Activated T-cell treated with anti-CD3 and anti-CD28 coated beads, Interleukin-2, amount 50 U/mL, for 48 hours (primary cell): ENCODE measurements at regions not wholly inside any gene's neighbourhood (a gene's known extent, or its start where the extent isn't known, plus 50 kb on each side); places are given as distances from the start of the nearest gene placed in this dataset.

Experiments
- DNase-seq, 2 experiments: peaks; one replicate each; pipeline ENCODE4 v3.0.0-alpha.2; 2020

GRCh38 chr15:91523596-91523995 lies 329.9 kb upstream of the SLCO3A1 start:
- DNase-seq, result no peak

- DNase-seq, result no peak
These were observed 329.0 kb upstream of the SLCO3A1 start for GRCh38 chr15:91524534-91524933.

GRCh38 chr15:91525751-91526150 lies 327.8 kb upstream of the SLCO3A1 start:
- no peak for DNase-seq

- no peak for DNase-seq
These were observed 327.1 kb upstream of the SLCO3A1 start for GRCh38 chr15:91526424-91526823.

- no peak for DNase-seq
These were observed 324.7 kb upstream of the SLCO3A1 start for GRCh38 chr15:91528801-91529200.

GRCh38 chr15:91529534-91529933 lies 324.0 kb upstream of the SLCO3A1 start:
- DNase-seq, result no peak

- DNase-seq, result no peak
These were observed 323.2 kb upstream of the SLCO3A1 start for GRCh38 chr15:91530279-91530678.

- DNase-seq, result no peak
These were observed 322.4 kb upstream of the SLCO3A1 start for GRCh38 chr15:91530956-91531582.

GRCh38 chr15:91534235-91534634 lies 319.3 kb upstream of the SLCO3A1 start:
- DNase-seq, result no peak

GRCh38 chr15:91534976-91535375 lies 318.5 kb upstream of the SLCO3A1 start:
- no peak for DNase-seq

- DNase-seq, result no peak
These were observed 317.5 kb upstream of the SLCO3A1 start for GRCh38 chr15:91535856-91536500.

- no peak for DNase-seq
These were observed 315.7 kb upstream of the SLCO3A1 start for GRCh38 chr15:91537856-91538255.

GRCh38 chr15:91538782-91539181 lies 314.7 kb upstream of the SLCO3A1 start:
- no peak for DNase-seq

- no peak for DNase-seq
These were observed 312.2 kb upstream of the SLCO3A1 start for GRCh38 chr15:91541286-91541685.

GRCh38 chr15:91542226-91542625 lies 311.3 kb upstream of the SLCO3A1 start:
- no peak for DNase-seq

GRCh38 chr15:91547356-91547755 lies 306.2 kb upstream of the SLCO3A1 start:
- DNase-seq, result no peak

- no peak for DNase-seq
These were observed 305.0 kb upstream of the SLCO3A1 start for GRCh38 chr15:91548549-91548948.

- no peak for DNase-seq
These were observed 303.9 kb upstream of the SLCO3A1 start for GRCh38 chr15:91549581-91549980.

- DNase-seq, result no peak
These were observed 301.0 kb upstream of the SLCO3A1 start for GRCh38 chr15:91552555-91552954.

- no peak for DNase-seq
These were observed 300.2 kb upstream of the SLCO3A1 start for GRCh38 chr15:91553196-91553854.

- no peak for DNase-seq
These were observed 298.2 kb upstream of the SLCO3A1 start for GRCh38 chr15:91555312-91555711.

- no peak for DNase-seq
These were observed 296.6 kb upstream of the SLCO3A1 start for GRCh38 chr15:91556926-91557325.

GRCh38 chr15:91559066-91559465 lies 294.4 kb upstream of the SLCO3A1 start:
- no peak for DNase-seq

- DNase-seq, result no peak
These were observed 292.0 kb upstream of the SLCO3A1 start for GRCh38 chr15:91561371-91562100.
